Hepatocyte (in vitro differentiated cells): ENCODE measurements at regions not wholly inside any gene's neighbourhood (a gene's known extent, or its start where the extent isn't known, plus 50 kb on each side); places are given as distances from the start of the nearest gene placed in this dataset.
"Not testable (repeated sequence)": the region's sequence is repeated elsewhere in the genome, so short reads cannot be mapped to it uniquely, and the experiment has no call there.

Source experiments
- DNase-seq: peaks from one replicate; pipeline ENCODE4 v3.0.0-alpha.2; 2016; ENCODE audit warnings: low spot score
- H2AFZ ChIP-seq: fragments of 200-600 bp; sonication (generic); 2 replicates; pipeline ENCODE4 v1.6.0; 2016; ENCODE audit warnings: antibody characterized with exemption, mild to moderate bottlenecking
- H3K27ac ChIP-seq: fragments of 200-600 bp; sonication (generic); 2 replicates; pipeline ENCODE4 v1.5.1; 2016; ENCODE audit warnings: mild to moderate bottlenecking
- H3K27me3 ChIP-seq: fragments of 200-600 bp; sonication (generic); 2 replicates; pipeline ENCODE4 v1.6.1; 2016
- H3K36me3 ChIP-seq: fragments of 200-600 bp; sonication (generic); replicated peaks from 2 replicates; pipeline ENCODE4 v1.5.1; 2016; ENCODE audit warnings: low read depth; ENCODE audit not compliant: insufficient read depth
- H3K4me1 ChIP-seq: fragments of 200-600 bp; sonication (generic); 2 replicates; pipeline ENCODE4 v1.5.1; 2016; ENCODE audit warnings: mild to moderate bottlenecking, moderate library complexity; ENCODE audit not compliant: insufficient read depth
- H3K4me2 ChIP-seq: fragments of 200-600 bp; sonication (generic); 2 replicates; pipeline ENCODE4 v1.6.0; 2016
- H3K4me3 ChIP-seq: fragments of 200-600 bp; sonication (generic); 2 replicates; pipeline ENCODE4 v1.5.1; 2016; ENCODE audit warnings: mild to moderate bottlenecking
- H3K79me2 ChIP-seq: fragments of 200-600 bp; sonication (generic); 2 replicates; pipeline ENCODE4 v1.6.0; 2017; ENCODE audit warnings: mild to moderate bottlenecking
- H3K9me2 ChIP-seq: fragments of 200-600 bp; sonication (generic); replicated peaks from 2 replicates; pipeline ENCODE4 v1.6.0; 2017; ENCODE audit warnings: mild to moderate bottlenecking; ENCODE audit not compliant: insufficient read depth
- H3K9me3 ChIP-seq: fragments of 200-600 bp; sonication (generic); 2 replicates; pipeline ENCODE4 v1.5.1; 2016; ENCODE audit warnings: low read depth, mild to moderate bottlenecking
- H4K20me1 ChIP-seq: fragments of 200-600 bp; sonication (generic); 2 replicates; pipeline ENCODE4 v1.6.0; 2016; ENCODE audit warnings: mild to moderate bottlenecking; ENCODE audit not compliant: insufficient read depth, poor library complexity, severe bottlenecking
- CTCF ChIP-seq: fragments of 200-600 bp; sonication (generic); IDR thresholded peaks from 2 replicates; pipeline ENCODE4 v1.5.1; 2016; ENCODE audit warnings: antibody characterized with exemption, mild to moderate bottlenecking; ENCODE audit not compliant: poor library complexity
- EZH2 ChIP-seq: fragments of 200-600 bp; sonication (generic); IDR thresholded peaks from 2 replicates; pipeline ENCODE4 v1.6.1; 2016; ENCODE audit warnings: antibody characterized with exemption, mild to moderate bottlenecking, borderline replicate concordance
- EZH2phosphoT487 ChIP-seq: fragments of 200-600 bp; sonication (generic); IDR thresholded peaks from one replicate; pipeline ENCODE4 v1.6.1; 2018; ENCODE audit warnings: antibody characterized with exemption, mild to moderate bottlenecking, low read depth, moderate library complexity; ENCODE audit not compliant: unreplicated experiment, severe bottlenecking
- WGBS: methylation state at CpG from one replicate; pipeline ENCODE4 v1.1.6; 2016; ENCODE audit warnings: low lambda C conversion rate; ENCODE audit errors: missing lambda C conversion rate; 5-methylcytosine and 5-hydroxymethylcytosine counted together

- TF ChIP-seq CTCF: no peak
- no peak for TF ChIP-seq EZH2phosphoT487
- no peak for TF ChIP-seq EZH2
- Histone ChIP-seq H3K4me1 (no peaks in the 10 kb centered on the region), H3K9me2 (no peaks in the 10 kb centered on the region), H3K9me3 (no peaks in the 10 kb centered on the region), H3K27me3 (no peaks in the 10 kb centered on the region), H3K4me3 (no peak overlapping the region), H3K36me3 (no peaks in the 10 kb centered on the region), H3K4me2 (no peak overlapping the region), H3K27ac (no peak overlapping the region), H4K20me1 (no peaks in the 10 kb centered on the region), H2AFZ (no peak overlapping the region), H3K79me2 (no peaks in the 10 kb centered on the region)
- no peak for DNase-seq
- 64% methylated on average over 2 of the region's 2 CpGs for WGBS
These were observed 197.5 kb downstream of the NPR3 start for GRCh38 chr5:32908641-32909040.

GRCh38 chr5:32909207-32909606 lies 198.1 kb downstream of the NPR3 start:
- no peaks in the 10 kb centered on the region for H3K79me2 ChIP-seq
- no peaks in the 10 kb centered on the region for H3K9me2 ChIP-seq
- H3K27me3 ChIP-seq: no peaks in the 10 kb centered on the region
- no peak overlapping the region for H3K4me3 ChIP-seq
- no peak overlapping the region for H3K27ac ChIP-seq
- TF ChIP-seq CTCF: no peak
- no peak for TF ChIP-seq EZH2
- TF ChIP-seq EZH2phosphoT487: no peak
- WGBS: 78% methylated on average over 5 of the region's 5 CpGs
- no peaks in the 10 kb centered on the region for H3K9me3 ChIP-seq
- no peaks in the 10 kb centered on the region for H3K36me3 ChIP-seq
- H2AFZ ChIP-seq: no peak overlapping the region
- H4K20me1 ChIP-seq: no peaks in the 10 kb centered on the region
- H3K4me2 ChIP-seq: no peak overlapping the region
- no peaks in the 10 kb centered on the region for H3K4me1 ChIP-seq
- DNase-seq: no peak

DNA sequence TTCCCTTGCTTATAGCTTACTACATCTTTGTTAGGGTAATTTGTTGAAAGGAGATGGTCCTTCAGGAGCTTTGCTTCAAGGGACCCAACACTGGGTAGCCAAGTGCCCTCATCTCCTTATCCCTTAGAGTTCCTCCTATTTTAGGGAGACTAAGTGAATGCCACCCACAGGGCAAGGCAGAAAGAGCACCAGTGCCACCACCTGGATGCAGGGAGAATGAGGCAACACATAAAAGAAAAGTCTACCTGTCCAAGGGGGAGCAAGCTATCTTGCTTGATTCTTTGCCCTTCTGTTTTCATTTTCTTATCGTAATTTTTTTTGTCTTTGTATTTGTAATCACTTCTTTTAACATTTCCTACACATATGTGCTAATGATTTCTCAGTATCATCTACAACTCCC lies 205.5 kb downstream of the NPR3 start:
- H3K4me3 ChIP-seq: no peak overlapping the region
- no peak overlapping the region for H3K4me2 ChIP-seq
- H3K27ac ChIP-seq: no peak overlapping the region
- H3K36me3 ChIP-seq: no peaks in the 10 kb centered on the region
- H3K9me2 ChIP-seq: no peaks in the 10 kb centered on the region
- WGBS: 68% methylated on average over 1 of the region's 1 CpG
- peak; percentile 18 for DNase-seq
- H3K9me3 ChIP-seq: no peaks in the 10 kb centered on the region
- no peaks in the 10 kb centered on the region for H3K79me2 ChIP-seq
- H3K27me3 ChIP-seq: no peaks in the 10 kb centered on the region
- no peak for TF ChIP-seq EZH2phosphoT487
- peak; percentile 42 for TF ChIP-seq CTCF
- TF ChIP-seq EZH2: no peak
- H2AFZ ChIP-seq: no peak overlapping the region
- no peaks in the 10 kb centered on the region for H4K20me1 ChIP-seq
- H3K4me1 ChIP-seq: no peaks in the 10 kb centered on the region

DNA sequence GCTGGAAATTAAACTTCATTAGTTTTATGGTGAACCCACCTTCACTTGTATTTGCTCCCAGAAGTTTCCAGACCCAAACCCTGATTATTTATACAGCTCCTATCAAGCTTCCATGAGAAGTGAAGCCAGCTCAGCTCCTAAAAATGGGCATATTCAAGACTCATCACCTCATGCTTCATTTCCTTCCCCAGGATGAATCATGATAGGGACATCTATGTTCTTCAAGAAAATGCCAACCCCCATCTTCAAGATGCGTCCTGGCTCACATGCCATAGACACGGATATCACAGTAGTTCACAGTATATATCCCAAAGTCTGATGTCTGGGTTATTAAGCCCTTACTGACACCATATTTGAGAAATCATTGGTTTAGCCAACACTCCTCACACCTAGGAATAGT lies 217.6 kb downstream of the NPR3 start:
- Histone ChIP-seq H3K9me2 (no peaks in the 10 kb centered on the region), H3K4me1 (no peaks in the 10 kb centered on the region), H3K9me3 (no peaks in the 10 kb centered on the region), H3K36me3 (no peaks in the 10 kb centered on the region), H3K4me3 (no peak overlapping the region), H4K20me1 (no peaks in the 10 kb centered on the region), H3K27me3 (no peaks in the 10 kb centered on the region), H3K27ac (no peak overlapping the region), H3K4me2 (no peak overlapping the region), H2AFZ (no peak overlapping the region), H3K79me2 (no peaks in the 10 kb centered on the region)
- DNase-seq: no peak
- 87% methylated on average over 2 of the region's 2 CpGs for WGBS
- TF ChIP-seq EZH2phosphoT487 (no peak), EZH2 (no peak), CTCF (no peak)

DNA sequence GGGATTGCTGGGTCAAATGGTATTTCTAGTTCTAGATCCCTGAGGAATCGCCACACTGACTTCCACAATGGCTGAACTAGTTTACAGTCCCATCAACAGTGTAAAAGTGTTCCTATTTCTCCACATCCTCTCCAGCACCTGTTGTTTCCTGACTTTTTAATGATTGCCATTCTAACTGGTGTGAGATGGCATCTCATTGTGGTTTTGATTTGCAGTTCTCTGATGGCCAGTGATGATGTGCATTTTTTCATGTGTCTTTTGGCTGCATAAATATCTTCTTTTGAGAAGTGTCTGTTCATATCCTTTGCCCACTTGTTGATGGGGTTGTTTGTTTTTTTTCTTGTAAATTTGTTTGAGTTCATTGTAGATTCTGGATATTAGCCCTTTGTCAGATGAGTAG lies 220.3 kb downstream of the NPR3 start:
- WGBS: 86% methylated on average over 1 of the region's 1 CpG
- H3K36me3 ChIP-seq, DNase-seq, H3K27me3 ChIP-seq, H3K4me1 ChIP-seq, H3K27ac ChIP-seq, H3K9me2 ChIP-seq, H3K9me3 ChIP-seq, H3K4me2 ChIP-seq, H4K20me1 ChIP-seq, H2AFZ ChIP-seq, H3K79me2 ChIP-seq, H3K4me3 ChIP-seq: not testable (repeated sequence)
